ENCODE measurements at regions not wholly inside any gene's neighbourhood (a gene's known extent, or its start where the extent isn't known, plus 50 kb on each side); places are given as distances from the start of the nearest gene placed in this dataset.

DNA sequence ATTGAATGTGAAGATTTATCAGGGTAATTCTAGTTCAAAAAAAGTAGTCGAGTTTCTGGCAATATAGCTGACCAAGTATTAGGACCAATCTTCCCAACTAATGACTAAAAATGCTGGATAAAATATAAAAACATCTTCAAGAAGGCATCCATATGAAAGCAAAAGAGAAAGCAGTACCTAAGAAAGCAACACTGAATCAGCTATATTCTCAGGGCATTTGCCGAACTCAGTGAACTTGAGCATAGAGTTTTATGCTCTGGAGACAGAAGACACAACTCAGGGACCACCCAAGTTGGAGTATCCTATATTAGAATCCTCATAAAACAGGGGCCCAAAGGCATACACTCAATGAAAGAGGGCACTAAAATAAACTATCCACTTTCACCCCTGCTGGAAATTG is 103.7 kb upstream of the HNRNPA3 start:
- TF ChIP-seq, protein P1, sequence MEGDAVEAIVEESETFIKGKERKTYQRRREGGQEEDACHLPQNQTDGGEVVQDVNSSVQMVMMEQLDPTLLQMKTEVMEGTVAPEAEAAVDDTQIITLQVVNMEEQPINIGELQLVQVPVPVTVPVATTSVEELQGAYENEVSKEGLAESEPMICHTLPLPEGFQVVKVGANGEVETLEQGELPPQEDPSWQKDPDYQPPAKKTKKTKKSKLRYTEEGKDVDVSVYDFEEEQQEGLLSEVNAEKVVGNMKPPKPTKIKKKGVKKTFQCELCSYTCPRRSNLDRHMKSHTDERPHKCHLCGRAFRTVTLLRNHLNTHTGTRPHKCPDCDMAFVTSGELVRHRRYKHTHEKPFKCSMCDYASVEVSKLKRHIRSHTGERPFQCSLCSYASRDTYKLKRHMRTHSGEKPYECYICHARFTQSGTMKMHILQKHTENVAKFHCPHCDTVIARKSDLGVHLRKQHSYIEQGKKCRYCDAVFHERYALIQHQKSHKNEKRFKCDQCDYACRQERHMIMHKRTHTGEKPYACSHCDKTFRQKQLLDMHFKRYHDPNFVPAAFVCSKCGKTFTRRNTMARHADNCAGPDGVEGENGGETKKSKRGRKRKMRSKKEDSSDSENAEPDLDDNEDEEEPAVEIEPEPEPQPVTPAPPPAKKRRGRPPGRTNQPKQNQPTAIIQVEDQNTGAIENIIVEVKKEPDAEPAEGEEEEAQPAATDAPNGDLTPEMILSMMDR (tag by site-specific recombination; IDR thresholded peaks at IDR 0.05), result no peak
- TF ChIP-seq FEZF1 (tag by site-specific recombination; IDR thresholded peaks at IDR 0.05) (no peak), ZNF658 (tag by site-specific recombination; IDR thresholded peaks at IDR 0.05) (no peak), ZNF184 (tag by site-specific recombination; IDR thresholded peaks at IDR 0.05) (no peak), ZBTB1 (tag by site-specific recombination; IDR thresholded peaks at IDR 0.05) (no peak), ZNF600 (tag by site-specific recombination; IDR thresholded peaks at IDR 0.05) (no peak), ZNF24 (tag by site-specific recombination; IDR thresholded peaks at IDR 0.05) (no peak), ZNF701 (tag by site-specific recombination; IDR thresholded peaks at IDR 0.05) (no peak), ZNF133 (tag by site-specific recombination; IDR thresholded peaks at IDR 0.05) (no peak)
- TF ChIP-seq, protein P2, sequence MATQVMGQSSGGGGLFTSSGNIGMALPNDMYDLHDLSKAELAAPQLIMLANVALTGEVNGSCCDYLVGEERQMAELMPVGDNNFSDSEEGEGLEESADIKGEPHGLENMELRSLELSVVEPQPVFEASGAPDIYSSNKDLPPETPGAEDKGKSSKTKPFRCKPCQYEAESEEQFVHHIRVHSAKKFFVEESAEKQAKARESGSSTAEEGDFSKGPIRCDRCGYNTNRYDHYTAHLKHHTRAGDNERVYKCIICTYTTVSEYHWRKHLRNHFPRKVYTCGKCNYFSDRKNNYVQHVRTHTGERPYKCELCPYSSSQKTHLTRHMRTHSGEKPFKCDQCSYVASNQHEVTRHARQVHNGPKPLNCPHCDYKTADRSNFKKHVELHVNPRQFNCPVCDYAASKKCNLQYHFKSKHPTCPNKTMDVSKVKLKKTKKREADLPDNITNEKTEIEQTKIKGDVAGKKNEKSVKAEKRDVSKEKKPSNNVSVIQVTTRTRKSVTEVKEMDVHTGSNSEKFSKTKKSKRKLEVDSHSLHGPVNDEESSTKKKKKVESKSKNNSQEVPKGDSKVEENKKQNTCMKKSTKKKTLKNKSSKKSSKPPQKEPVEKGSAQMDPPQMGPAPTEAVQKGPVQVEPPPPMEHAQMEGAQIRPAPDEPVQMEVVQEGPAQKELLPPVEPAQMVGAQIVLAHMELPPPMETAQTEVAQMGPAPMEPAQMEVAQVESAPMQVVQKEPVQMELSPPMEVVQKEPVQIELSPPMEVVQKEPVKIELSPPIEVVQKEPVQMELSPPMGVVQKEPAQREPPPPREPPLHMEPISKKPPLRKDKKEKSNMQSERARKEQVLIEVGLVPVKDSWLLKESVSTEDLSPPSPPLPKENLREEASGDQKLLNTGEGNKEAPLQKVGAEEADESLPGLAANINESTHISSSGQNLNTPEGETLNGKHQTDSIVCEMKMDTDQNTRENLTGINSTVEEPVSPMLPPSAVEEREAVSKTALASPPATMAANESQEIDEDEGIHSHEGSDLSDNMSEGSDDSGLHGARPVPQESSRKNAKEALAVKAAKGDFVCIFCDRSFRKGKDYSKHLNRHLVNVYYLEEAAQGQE (tag by site-specific recombination; IDR thresholded peaks at IDR 0.05), result no peak
